ENCODE measurements at regions not wholly inside any gene's neighbourhood (a gene's known extent, or its start where the extent isn't known, plus 50 kb on each side); places are given as distances from the start of the nearest gene placed in this dataset.

- TF ChIP-seq EZH2phosphoT487 (IDR thresholded peaks at IDR 0.05; ENCODE audit: insufficient read depth, low read depth) (no peak), EZH2 (IDR thresholded peaks at IDR 0.05; ENCODE audit: insufficient read depth, poor library complexity, severe bottlenecking) (no peak)
Measured at GRCh38 chrX:150018931-150019361, 80.7 kb upstream of the EOLA2 start.
